CD4-positive, alpha-beta T cell treated with Interleukin-10 for 1 hour (primary cell): ENCODE measurements at regions not wholly inside any gene's neighbourhood (a gene's known extent, or its start where the extent isn't known, plus 50 kb on each side); places are given as distances from the start of the nearest gene placed in this dataset.

Experiments
- DNase-seq: peaks from one replicate; pipeline ENCODE4 v3.0.0-alpha.2; 2020

- no peak for DNase-seq
Observed at GRCh38 chr2:160889439-160890170, 270.6 kb upstream of the TANK start.

- DNase-seq: no peak
Observed at GRCh38 chr2:160890667-160891352, 269.4 kb upstream of the TANK start.

GRCh38 chr2:160891353-160891740 is 268.9 kb upstream of the TANK start:
- no peak for DNase-seq

- DNase-seq: no peak
Observed at GRCh38 chr2:160892204-160892603, 268.0 kb upstream of the TANK start.

GRCh38 chr2:160893581-160893980 is 266.6 kb upstream of the TANK start:
- no peak for DNase-seq

- DNase-seq: no peak
Observed at GRCh38 chr2:160898581-160899307, 261.5 kb upstream of the TANK start.

- no peak for DNase-seq
Observed at GRCh38 chr2:160901613-160902012, 258.6 kb upstream of the TANK start.

GRCh38 chr2:160905862-160906261 is 254.4 kb upstream of the TANK start:
- no peak for DNase-seq

- no peak for DNase-seq
Observed at GRCh38 chr2:160906878-160907277, 253.3 kb upstream of the TANK start.

GRCh38 chr2:160907738-160908137 is 252.5 kb upstream of the TANK start:
- DNase-seq: no peak

GRCh38 chr2:160908157-160908556 is 252.1 kb upstream of the TANK start:
- no peak for DNase-seq

GRCh38 chr2:160909781-160910242 is 250.4 kb upstream of the TANK start:
- no peak for DNase-seq

GRCh38 chr2:160910681-160911080 is 249.5 kb upstream of the TANK start:
- no peak for DNase-seq

GRCh38 chr2:160911258-160911657 is 249.0 kb upstream of the TANK start:
- no peak for DNase-seq

- no peak for DNase-seq
Observed at GRCh38 chr2:160912276-160912675, 248.0 kb upstream of the TANK start.

GRCh38 chr2:160913323-160913722 is 246.9 kb upstream of the TANK start:
- no peak for DNase-seq

- no peak for DNase-seq
Observed at GRCh38 chr2:160914217-160914616, 246.0 kb upstream of the TANK start.

- no peak for DNase-seq
Observed at GRCh38 chr2:160916300-160916699, 243.9 kb upstream of the TANK start.

GRCh38 chr2:160917850-160918249 is 242.4 kb upstream of the TANK start:
- no peak for DNase-seq

GRCh38 chr2:160918258-160918657 is 242.0 kb upstream of the TANK start:
- DNase-seq: no peak

GRCh38 chr2:160918906-160919503 is 241.2 kb upstream of the TANK start:
- peak; percentile 34 for DNase-seq

- no peak for DNase-seq
Observed at GRCh38 chr2:160920061-160920460, 240.2 kb upstream of the TANK start.

GRCh38 chr2:160920791-160921303 is 239.4 kb upstream of the TANK start:
- no peak for DNase-seq
